GM12873 (cell line): ENCODE measurements at regions not wholly inside any gene's neighbourhood (a gene's known extent, or its start where the extent isn't known, plus 50 kb on each side); places are given as distances from the start of the nearest gene placed in this dataset.

ENCODE experiments used
- TF ChIP-seq, protein P1 (sequence below): IDR thresholded peaks from 2 replicates; pipeline ENCODE4 v1.5.1; 2012; ENCODE audit warnings: low read depth, mild to moderate bottlenecking, moderate library complexity, low read length, control low read depth; ENCODE audit not compliant: insufficient read depth; ENCODE audit errors: missing control alignments

- TF ChIP-seq, protein P1, sequence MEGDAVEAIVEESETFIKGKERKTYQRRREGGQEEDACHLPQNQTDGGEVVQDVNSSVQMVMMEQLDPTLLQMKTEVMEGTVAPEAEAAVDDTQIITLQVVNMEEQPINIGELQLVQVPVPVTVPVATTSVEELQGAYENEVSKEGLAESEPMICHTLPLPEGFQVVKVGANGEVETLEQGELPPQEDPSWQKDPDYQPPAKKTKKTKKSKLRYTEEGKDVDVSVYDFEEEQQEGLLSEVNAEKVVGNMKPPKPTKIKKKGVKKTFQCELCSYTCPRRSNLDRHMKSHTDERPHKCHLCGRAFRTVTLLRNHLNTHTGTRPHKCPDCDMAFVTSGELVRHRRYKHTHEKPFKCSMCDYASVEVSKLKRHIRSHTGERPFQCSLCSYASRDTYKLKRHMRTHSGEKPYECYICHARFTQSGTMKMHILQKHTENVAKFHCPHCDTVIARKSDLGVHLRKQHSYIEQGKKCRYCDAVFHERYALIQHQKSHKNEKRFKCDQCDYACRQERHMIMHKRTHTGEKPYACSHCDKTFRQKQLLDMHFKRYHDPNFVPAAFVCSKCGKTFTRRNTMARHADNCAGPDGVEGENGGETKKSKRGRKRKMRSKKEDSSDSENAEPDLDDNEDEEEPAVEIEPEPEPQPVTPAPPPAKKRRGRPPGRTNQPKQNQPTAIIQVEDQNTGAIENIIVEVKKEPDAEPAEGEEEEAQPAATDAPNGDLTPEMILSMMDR = no peak
Measured at GRCh38 chr19:31146546-31147183, 202.6 kb downstream of the TSHZ3 start.

DNA sequence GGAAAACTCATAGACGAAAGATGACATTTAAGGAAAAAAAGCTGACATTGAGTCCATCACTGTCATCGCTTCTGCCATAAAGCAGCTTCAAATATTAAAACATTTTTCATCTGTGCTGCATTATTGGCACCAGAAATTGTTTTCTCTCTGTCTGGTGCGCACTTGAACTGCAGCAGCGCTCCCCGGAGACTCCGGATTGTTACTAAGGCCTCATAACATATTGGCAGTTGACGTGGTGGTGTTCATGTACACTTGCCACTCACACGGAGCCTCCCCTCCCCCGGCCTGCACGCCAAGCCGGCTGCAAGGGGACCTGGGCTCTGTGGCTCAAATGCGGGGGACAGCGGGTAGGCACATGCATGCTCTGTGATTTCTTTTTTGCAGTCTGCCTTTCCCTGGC lies 203.2 kb downstream of the TSHZ3 start:
- TF ChIP-seq, protein P1 = no peak

DNA sequence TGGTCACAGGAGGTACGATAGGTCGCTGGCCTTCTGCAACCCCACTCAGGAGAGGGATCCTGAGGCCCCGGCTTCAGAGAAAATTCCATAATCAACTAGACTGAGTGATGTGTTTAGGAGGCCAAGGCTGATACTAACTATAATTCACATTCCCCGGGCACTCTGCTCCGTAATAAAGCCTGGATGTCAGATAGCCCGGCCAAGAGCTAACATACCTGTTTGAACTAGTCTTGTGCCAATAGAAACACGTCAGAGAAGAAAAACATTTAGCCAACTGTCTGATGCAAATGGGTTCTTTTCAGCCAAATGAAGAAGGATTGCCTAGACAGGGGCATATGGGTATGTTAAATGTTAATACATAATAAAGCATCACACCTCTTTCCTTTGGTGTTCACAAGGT lies 204.2 kb downstream of the TSHZ3 start:
- TF ChIP-seq, protein P1 = no peak

GRCh38 chr19:31144075-31144870 lies 205.0 kb downstream of the TSHZ3 start:
- TF ChIP-seq, protein P1 = no peak

- TF ChIP-seq, protein P1 = no peak
Measured at GRCh38 chr19:31141301-31141700, 207.9 kb downstream of the TSHZ3 start.

DNA sequence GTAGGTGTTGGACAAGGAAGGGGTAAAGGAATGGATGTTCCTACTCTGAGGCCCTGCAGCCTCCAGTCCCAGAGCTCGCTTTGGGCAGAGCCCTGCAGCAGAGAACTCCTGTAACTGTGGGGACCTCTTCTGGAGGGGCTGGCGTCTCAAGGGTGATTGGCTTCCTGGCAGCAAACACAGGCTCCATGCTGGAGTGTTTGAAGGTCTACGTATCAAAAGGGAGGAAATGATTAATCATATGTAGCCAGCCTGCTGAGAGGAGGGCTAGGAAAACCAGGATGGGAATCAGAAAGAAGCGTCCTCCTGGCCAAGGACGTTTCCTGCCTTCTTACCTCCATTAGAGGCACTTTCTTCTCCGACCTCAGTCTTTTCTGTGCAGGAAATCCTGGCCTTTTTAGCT lies 208.5 kb downstream of the TSHZ3 start:
- TF ChIP-seq, protein P1 = no peak

DNA sequence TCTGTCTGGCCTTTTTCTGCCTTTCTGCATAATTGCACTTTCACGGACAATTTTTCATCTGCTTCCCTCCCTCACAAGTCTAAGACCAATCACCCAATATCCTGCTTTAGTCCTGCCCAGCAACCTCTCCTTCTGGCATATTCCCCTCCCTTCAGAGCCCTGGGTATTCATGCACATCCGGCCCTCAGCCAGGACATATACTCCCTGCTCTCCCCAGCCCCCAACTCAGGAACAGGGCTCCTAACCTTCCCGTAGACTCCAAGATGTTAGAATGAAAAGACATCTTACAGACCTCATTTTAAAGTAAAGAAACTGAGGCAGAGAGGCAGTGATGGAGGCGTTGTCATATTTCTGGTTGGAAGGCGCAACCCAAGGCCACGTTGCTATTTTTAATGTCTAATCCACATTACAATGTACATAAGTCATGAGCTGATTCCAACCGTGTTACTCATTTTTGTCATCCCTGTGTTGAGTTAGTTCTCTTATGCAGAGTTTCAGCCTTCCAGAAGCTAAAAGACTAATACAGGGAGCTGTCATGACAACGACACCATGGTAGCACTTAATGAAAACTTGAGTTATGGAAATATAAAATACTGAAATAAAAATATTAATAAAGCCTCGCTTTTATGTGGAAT lies 209.2 kb downstream of the TSHZ3 start:
- TF ChIP-seq, protein P1 = no peak
